Epithelial cell of esophagus (primary cell): ENCODE measurements at regions not wholly inside any gene's neighbourhood (a gene's known extent, or its start where the extent isn't known, plus 50 kb on each side); places are given as distances from the start of the nearest gene placed in this dataset.
A peak's percentile ranks its signal among the peaks of the same experiment; 100 is the strongest.

Experiments used
- DNase-seq: peaks from one replicate; pipeline ENCODE4 v3.0.0; 2010; ENCODE audit warnings: low read depth
- H3K4me3 ChIP-seq: 2 replicates; pipeline ENCODE4 v1.5.1; 2011; ENCODE audit warnings: mild to moderate bottlenecking, low read length, control low read depth
- TF ChIP-seq, protein P1 (sequence below): IDR thresholded peaks from 2 replicates; pipeline ENCODE4 v1.5.1; 2011; ENCODE audit warnings: low read depth, mild to moderate bottlenecking, low read length, control low read depth, inconsistent platforms; ENCODE audit not compliant: insufficient read depth; ENCODE audit errors: missing control alignments

GRCh38 chr9:28930766-28931165 lies 1357.5 kb upstream of the C9orf72 start:
- H3K4me3 ChIP-seq: no peak overlapping the region
- TF ChIP-seq, protein P1, sequence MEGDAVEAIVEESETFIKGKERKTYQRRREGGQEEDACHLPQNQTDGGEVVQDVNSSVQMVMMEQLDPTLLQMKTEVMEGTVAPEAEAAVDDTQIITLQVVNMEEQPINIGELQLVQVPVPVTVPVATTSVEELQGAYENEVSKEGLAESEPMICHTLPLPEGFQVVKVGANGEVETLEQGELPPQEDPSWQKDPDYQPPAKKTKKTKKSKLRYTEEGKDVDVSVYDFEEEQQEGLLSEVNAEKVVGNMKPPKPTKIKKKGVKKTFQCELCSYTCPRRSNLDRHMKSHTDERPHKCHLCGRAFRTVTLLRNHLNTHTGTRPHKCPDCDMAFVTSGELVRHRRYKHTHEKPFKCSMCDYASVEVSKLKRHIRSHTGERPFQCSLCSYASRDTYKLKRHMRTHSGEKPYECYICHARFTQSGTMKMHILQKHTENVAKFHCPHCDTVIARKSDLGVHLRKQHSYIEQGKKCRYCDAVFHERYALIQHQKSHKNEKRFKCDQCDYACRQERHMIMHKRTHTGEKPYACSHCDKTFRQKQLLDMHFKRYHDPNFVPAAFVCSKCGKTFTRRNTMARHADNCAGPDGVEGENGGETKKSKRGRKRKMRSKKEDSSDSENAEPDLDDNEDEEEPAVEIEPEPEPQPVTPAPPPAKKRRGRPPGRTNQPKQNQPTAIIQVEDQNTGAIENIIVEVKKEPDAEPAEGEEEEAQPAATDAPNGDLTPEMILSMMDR: no peak
- DNase-seq: no peak

- no peak for DNase-seq
- no peak overlapping the region for H3K4me3 ChIP-seq
- TF ChIP-seq, protein P1: no peak
These were observed 1360.8 kb upstream of the C9orf72 start for GRCh38 chr9:28934111-28934510.

GRCh38 chr9:28938981-28939380 lies 1365.7 kb upstream of the C9orf72 start:
- TF ChIP-seq, protein P1: no peak
- no peak for DNase-seq
- H3K4me3 ChIP-seq: no peak overlapping the region

- no peak for DNase-seq
- TF ChIP-seq, protein P1: no peak
- H3K4me3 ChIP-seq: no peak overlapping the region
These were observed 1368.6 kb upstream of the C9orf72 start for GRCh38 chr9:28941856-28942255.

DNA sequence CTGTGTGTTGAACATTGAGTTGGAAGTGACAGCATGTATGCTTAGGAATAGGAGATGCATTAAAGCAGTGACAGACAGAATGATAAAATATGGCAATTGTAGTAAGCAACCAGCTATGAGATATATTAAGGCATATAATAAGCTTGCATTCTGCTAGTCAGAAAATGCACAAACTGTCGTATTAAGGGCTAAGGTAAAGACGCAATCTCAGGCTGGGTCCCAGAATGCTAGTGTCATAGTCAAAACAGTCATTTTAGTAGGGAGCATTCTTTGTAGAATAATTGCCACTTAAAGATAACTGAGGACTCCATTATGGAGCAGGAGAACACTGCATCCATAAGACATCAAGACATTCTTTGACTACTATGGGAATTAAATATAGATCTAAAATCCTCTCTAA lies 1369.7 kb upstream of the C9orf72 start:
- TF ChIP-seq, protein P1: no peak
- H3K4me3 ChIP-seq: no peak overlapping the region
- DNase-seq: no peak

- H3K4me3 ChIP-seq: no peak overlapping the region
- peak; percentile 46 for DNase-seq
- TF ChIP-seq, protein P1: no peak
These were observed 1373.4 kb upstream of the C9orf72 start for GRCh38 chr9:28946648-28947047.

DNA sequence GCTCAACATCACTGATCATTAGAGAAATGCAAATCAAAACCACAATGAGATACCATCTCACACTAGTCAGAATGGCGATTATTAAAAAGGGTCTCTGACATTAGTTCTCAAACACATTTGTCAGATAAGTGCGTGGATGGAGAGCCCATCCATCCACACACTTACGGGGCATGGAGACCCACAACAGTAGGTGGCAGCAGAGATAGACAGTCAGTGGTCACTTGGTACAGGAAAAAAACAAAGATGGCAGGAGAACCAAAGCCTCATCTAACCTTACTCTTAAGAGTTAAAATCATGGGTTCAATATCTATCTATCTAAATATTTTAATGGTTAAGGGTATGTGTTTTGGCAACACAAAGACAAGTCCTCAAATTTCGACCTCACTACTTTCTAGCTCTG lies 1378.7 kb upstream of the C9orf72 start:
- no peak overlapping the region for H3K4me3 ChIP-seq
- DNase-seq: peak; percentile 20
- TF ChIP-seq, protein P1: peak; percentile 44
